Gastrocnemius medialis (tissue), 4 donors: ENCODE measurements at regions not wholly inside any gene's neighbourhood (a gene's known extent, or its start where the extent isn't known, plus 50 kb on each side); places are given as distances from the start of the nearest gene placed in this dataset.

ENCODE experiments used
- ATAC-seq, 2 donors: fragments of 150-250 bp; one replicate each; pipeline ENCODE4 v1.9.1; 2016
- DNase-seq, 2 donors: peaks; one replicate each; pipeline ENCODE4 v3.0.0-alpha.2; 2019
- H3K27ac ChIP-seq, 4 donors: fragments of 200-600 bp; sonication (generic); 1 replicate in 1 of 4; 2 replicates in 3 of 4; pipeline ENCODE4 v1.5.1; 2016 to 2018; ENCODE audit warnings: mild to moderate bottlenecking in 2 of 4, moderate library complexity in 1 of 4
- H3K27me3 ChIP-seq, 3 donors: fragments of 200-600 bp; sonication (generic) in 2 of 3; 1 replicate in 1 of 3; 2 replicates in 2 of 3; pipeline versions ENCODE4 v1.5.1 to v1.6.0; 2016 to 2019; ENCODE audit warnings: mild to moderate bottlenecking in 1 of 3, moderate library complexity in 1 of 3
- H3K36me3 ChIP-seq, 2 donors: fragments of 200-600 bp; sonication (generic) in 1 of 2; one replicate each; pipeline ENCODE4 v1.5.1; 2017 to 2018
- H3K4me1 ChIP-seq, 2 donors: fragments of 200-600 bp; sonication (generic) in 1 of 2; one replicate each; pipeline ENCODE4 v1.5.1; 2016 to 2017; ENCODE audit warnings: mild to moderate bottlenecking in 2 of 2
- H3K4me3 ChIP-seq, 4 donors: fragments of 200-600 bp; sonication (generic) in 3 of 4; 1 replicate in 1 of 4; 2 replicates in 3 of 4; pipeline ENCODE4 v1.5.1; 2016 to 2019; ENCODE audit warnings: mild to moderate bottlenecking in 2 of 4
- H3K9me3 ChIP-seq, 3 donors: fragments of 200-600 bp; sonication (generic) in 2 of 3; 1 replicate in 1 of 3; 2 replicates in 2 of 3; pipeline ENCODE4 v1.5.1; 2016 to 2019
- POLR2A ChIP-seq, 2 donors: fragments of 450-650 bp; IDR thresholded peaks; one replicate each; pipeline ENCODE4 v1.6.1; 2017; ENCODE audit warnings: antibody characterized with exemption in 2 of 2, mild to moderate bottlenecking in 2 of 2, moderate library complexity in 2 of 2
- in situ Hi-C, 4 donors: fragments of 200-750 bp; cut with MboI; loops; one replicate each; pipeline versions ENCODE4 v1.15.0 to v1.8.0; 2017; ENCODE audit warnings: low sequenced_read_pairs in 4 of 4
- intact Hi-C: fragments of 100-400 bp; cut with DNase I; formaldehyde crosslinking; loops from one replicate; pipeline ENCODE4 v1.15.1; 2023; ENCODE audit warnings: low total_unique reads
- TF ChIP-seq, protein P1 (sequence below), 5 experiments: fragments of 450-650 bp in 3 of 5; fragments of 200-600 bp in 2 of 5; sonication (generic) in 2 of 5; IDR thresholded peaks in 4 of 5; conservative IDR thresholded peaks in 1 of 5; 1 replicate in 4 of 5; 2 replicates in 1 of 5; pipeline ENCODE4 v1.5.1; 2016 to 2019; ENCODE audit warnings: antibody characterized with exemption in 5 of 5, mild to moderate bottlenecking in 3 of 5, moderate library complexity in 3 of 5

DNA sequence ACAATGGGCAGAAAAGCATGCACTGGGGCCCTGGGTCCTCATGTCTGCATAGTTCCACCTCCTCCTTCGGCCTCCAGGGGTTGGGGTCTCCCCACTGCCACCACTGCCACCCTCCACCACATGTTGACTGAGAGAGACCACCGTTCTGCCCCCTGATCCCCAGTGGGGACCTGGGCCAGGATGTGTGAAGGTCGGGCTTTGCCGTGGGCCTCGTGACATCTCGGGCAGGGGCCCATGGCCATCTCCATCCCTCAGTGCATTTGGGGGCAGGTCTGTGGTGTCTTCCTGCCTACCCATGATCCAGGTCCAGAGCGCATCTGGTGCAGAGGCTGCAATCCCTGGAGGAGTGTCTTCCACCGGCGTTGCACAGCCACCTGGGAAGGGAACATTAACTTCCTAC is 166.8 kb upstream of the POU3F3 start:
- Histone ChIP-seq H3K27me3 (no peaks in the 10 kb centered on the region), H3K27ac (no peak overlapping the region), H3K4me3 (no peak overlapping the region), H3K4me1 (peaks cover 6 to 12% of the 10 kb centered on the region in 2 donors), H3K9me3 (no peaks in the 10 kb centered on the region), H3K36me3 (no peaks in the 10 kb centered on the region)
- ATAC-seq (no peak), DNase-seq (no peak)
- intact Hi-C loops, result no loop called here
- TF ChIP-seq, protein P1, sequence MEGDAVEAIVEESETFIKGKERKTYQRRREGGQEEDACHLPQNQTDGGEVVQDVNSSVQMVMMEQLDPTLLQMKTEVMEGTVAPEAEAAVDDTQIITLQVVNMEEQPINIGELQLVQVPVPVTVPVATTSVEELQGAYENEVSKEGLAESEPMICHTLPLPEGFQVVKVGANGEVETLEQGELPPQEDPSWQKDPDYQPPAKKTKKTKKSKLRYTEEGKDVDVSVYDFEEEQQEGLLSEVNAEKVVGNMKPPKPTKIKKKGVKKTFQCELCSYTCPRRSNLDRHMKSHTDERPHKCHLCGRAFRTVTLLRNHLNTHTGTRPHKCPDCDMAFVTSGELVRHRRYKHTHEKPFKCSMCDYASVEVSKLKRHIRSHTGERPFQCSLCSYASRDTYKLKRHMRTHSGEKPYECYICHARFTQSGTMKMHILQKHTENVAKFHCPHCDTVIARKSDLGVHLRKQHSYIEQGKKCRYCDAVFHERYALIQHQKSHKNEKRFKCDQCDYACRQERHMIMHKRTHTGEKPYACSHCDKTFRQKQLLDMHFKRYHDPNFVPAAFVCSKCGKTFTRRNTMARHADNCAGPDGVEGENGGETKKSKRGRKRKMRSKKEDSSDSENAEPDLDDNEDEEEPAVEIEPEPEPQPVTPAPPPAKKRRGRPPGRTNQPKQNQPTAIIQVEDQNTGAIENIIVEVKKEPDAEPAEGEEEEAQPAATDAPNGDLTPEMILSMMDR (IDR thresholded peaks at IDR 0.05 in 4 of 5, conservative IDR thresholded peaks at IDR 0.05 in 1 of 5), result no peak
- in situ Hi-C loops, result no loop called here

- Histone ChIP-seq H3K4me3 (no peak overlapping the region), H3K4me1 (peaks cover 6 to 8% of the 10 kb centered on the region in 2 donors), H3K27me3 (no peaks in the 10 kb centered on the region), H3K36me3 (no peaks in the 10 kb centered on the region), H3K27ac (no peak overlapping the region), H3K9me3 (no peaks in the 10 kb centered on the region)
- TF ChIP-seq, protein P1 (IDR thresholded peaks at IDR 0.05 in 4 of 5, conservative IDR thresholded peaks at IDR 0.05 in 1 of 5), result no peak
- no peak for TF ChIP-seq POLR2A (IDR thresholded peaks at IDR 0.05)
- intact Hi-C loops, result no loop called here
- no peak for DNase-seq
- in situ Hi-C loops, result no loop called here
- ATAC-seq, result no peak
Observed at GRCh38 chr2:104690255-104690984, 163.5 kb upstream of the POU3F3 start.

- H3K36me3 ChIP-seq, result no peaks in the 10 kb centered on the region
- DNase-seq (no peak), ATAC-seq (no peak)
- H3K9me3 ChIP-seq, result no peaks in the 10 kb centered on the region
- TF ChIP-seq, protein P1 (IDR thresholded peaks at IDR 0.05 in 4 of 5, conservative IDR thresholded peaks at IDR 0.05 in 1 of 5), result no peak
- TF ChIP-seq POLR2A (IDR thresholded peaks at IDR 0.05), result no peak
- H3K27ac ChIP-seq, result no peak overlapping the region
- in situ Hi-C loops, result no loop called here
- no peak overlapping the region for H3K4me3 ChIP-seq
- H3K4me1 ChIP-seq, result no peaks in the 10 kb centered on the region
- H3K27me3 ChIP-seq, result peaks cover 0 to 2% (median 0%) of the 10 kb centered on the region in 3 donors
- intact Hi-C loops, result no loop called here
Observed at GRCh38 chr2:104698276-104698675, 155.6 kb upstream of the POU3F3 start.

GRCh38 chr2:104701411-104701911 is 152.5 kb upstream of the POU3F3 start:
- no peak for TF ChIP-seq POLR2A (IDR thresholded peaks at IDR 0.05)
- TF ChIP-seq, protein P1 (IDR thresholded peaks at IDR 0.05 in 4 of 5, conservative IDR thresholded peaks at IDR 0.05 in 1 of 5), result no peak
- intact Hi-C loops (no loop called here), in situ Hi-C loops (no loop called here)
- H3K36me3 ChIP-seq, result no peaks in the 10 kb centered on the region
- H3K27me3 ChIP-seq, result peaks cover 0 to 4% (median 0%) of the 10 kb centered on the region in 3 donors
- ATAC-seq, result no peak
- no peak for DNase-seq
- H3K4me3 ChIP-seq, result no peak overlapping the region
- H3K9me3 ChIP-seq, result no peaks in the 10 kb centered on the region
- H3K27ac ChIP-seq, result no peak overlapping the region
- H3K4me1 ChIP-seq, result no peaks in the 10 kb centered on the region
